ENCODE measurements at regions not wholly inside any gene's neighbourhood (a gene's known extent, or its start where the extent isn't known, plus 50 kb on each side); places are given as distances from the start of the nearest gene placed in this dataset.

GRCh38 chr6:113329942-113330635 lies 527.1 kb upstream of the MARCKS start:
- Histone ChIP-seq H3K27ac (no peak overlapping the region), H3K27me3 (ENCODE audit: insufficient read depth, low read depth, severe bottlenecking) (no peaks in the 10 kb centered on the region), H3K36me3 (no peaks in the 10 kb centered on the region), H3K4me3 (ENCODE audit: low read depth, low read length) (no peak overlapping the region), H3K9me3 (ENCODE audit: severe bottlenecking) (no peaks in the 10 kb centered on the region)
- TF ChIP-seq, protein P1, sequence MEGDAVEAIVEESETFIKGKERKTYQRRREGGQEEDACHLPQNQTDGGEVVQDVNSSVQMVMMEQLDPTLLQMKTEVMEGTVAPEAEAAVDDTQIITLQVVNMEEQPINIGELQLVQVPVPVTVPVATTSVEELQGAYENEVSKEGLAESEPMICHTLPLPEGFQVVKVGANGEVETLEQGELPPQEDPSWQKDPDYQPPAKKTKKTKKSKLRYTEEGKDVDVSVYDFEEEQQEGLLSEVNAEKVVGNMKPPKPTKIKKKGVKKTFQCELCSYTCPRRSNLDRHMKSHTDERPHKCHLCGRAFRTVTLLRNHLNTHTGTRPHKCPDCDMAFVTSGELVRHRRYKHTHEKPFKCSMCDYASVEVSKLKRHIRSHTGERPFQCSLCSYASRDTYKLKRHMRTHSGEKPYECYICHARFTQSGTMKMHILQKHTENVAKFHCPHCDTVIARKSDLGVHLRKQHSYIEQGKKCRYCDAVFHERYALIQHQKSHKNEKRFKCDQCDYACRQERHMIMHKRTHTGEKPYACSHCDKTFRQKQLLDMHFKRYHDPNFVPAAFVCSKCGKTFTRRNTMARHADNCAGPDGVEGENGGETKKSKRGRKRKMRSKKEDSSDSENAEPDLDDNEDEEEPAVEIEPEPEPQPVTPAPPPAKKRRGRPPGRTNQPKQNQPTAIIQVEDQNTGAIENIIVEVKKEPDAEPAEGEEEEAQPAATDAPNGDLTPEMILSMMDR (IDR thresholded peaks at IDR 0.05; ENCODE audit: low read depth, low read length): no peak
- DNase-seq: no peak

DNA sequence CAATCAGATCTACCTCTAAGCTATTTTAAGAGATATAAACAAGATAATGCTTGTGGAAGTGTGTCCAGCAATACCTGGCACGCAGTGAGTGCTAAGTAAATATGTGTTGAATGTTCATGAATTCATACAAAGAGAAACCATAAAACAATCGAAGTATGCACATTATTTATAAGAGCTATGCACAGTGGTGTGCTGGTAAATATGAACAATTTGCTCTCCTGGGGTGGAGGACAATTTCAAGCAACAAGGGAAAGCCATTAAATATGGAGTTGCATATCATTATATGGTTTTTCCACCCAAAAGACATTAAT lies 526.6 kb upstream of the MARCKS start:
- no peaks in the 10 kb centered on the region for H3K27me3 ChIP-seq (ENCODE audit: insufficient read depth, low read depth, severe bottlenecking)
- DNase-seq: no peak
- no peaks in the 10 kb centered on the region for H3K9me3 ChIP-seq (ENCODE audit: severe bottlenecking)
- no peaks in the 10 kb centered on the region for H3K36me3 ChIP-seq
- H3K27ac ChIP-seq: no peak overlapping the region
- TF ChIP-seq, protein P1 (IDR thresholded peaks at IDR 0.05; ENCODE audit: low read depth, low read length): no peak
- H3K4me3 ChIP-seq (ENCODE audit: low read depth, low read length): no peak overlapping the region

- DNase-seq: no peak
- Histone ChIP-seq H3K27me3 (ENCODE audit: insufficient read depth, low read depth, severe bottlenecking) (no peaks in the 10 kb centered on the region), H3K9me3 (ENCODE audit: severe bottlenecking) (no peaks in the 10 kb centered on the region), H3K36me3 (no peaks in the 10 kb centered on the region), H3K27ac (no peak overlapping the region), H3K4me3 (ENCODE audit: low read depth, low read length) (no peak overlapping the region)
- TF ChIP-seq, protein P1 (IDR thresholded peaks at IDR 0.05; ENCODE audit: low read depth, low read length): no peak
These were observed 526.1 kb upstream of the MARCKS start for GRCh38 chr6:113331021-113331420.

DNA sequence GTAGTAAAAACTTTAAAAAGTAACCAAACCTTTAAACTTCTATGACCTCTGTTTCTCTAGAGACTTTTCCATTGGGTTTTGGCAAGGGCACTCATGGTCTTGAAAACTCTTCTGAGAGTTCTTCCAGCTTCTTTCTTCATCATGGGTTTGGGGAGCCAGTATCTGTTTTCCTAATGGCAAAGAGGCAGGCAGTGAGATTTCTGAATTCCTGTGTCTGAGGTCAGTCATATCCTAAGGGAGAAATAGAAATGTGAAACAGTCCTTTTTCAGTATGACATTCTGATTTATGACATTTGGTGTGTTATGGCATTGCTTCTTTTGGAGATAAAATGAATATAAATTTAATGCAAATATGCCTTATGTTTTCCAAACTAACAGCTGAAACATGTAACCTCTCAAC lies 518.5 kb upstream of the MARCKS start:
- Histone ChIP-seq H3K4me3 (ENCODE audit: low read depth, low read length) (no peak overlapping the region), H3K27ac (no peak overlapping the region), H3K27me3 (ENCODE audit: insufficient read depth, low read depth, severe bottlenecking) (no peaks in the 10 kb centered on the region), H3K9me3 (ENCODE audit: severe bottlenecking) (no peaks in the 10 kb centered on the region), H3K36me3 (no peaks in the 10 kb centered on the region)
- no peak for DNase-seq
- TF ChIP-seq, protein P1 (IDR thresholded peaks at IDR 0.05; ENCODE audit: low read depth, low read length): no peak

GRCh38 chr6:113339209-113339608 lies 517.9 kb upstream of the MARCKS start:
- H3K27ac ChIP-seq: no peak overlapping the region
- no peak for DNase-seq
- no peaks in the 10 kb centered on the region for H3K27me3 ChIP-seq (ENCODE audit: insufficient read depth, low read depth, severe bottlenecking)
- TF ChIP-seq, protein P1 (IDR thresholded peaks at IDR 0.05; ENCODE audit: low read depth, low read length): no peak
- no peak overlapping the region for H3K4me3 ChIP-seq (ENCODE audit: low read depth, low read length)
- no peaks in the 10 kb centered on the region for H3K9me3 ChIP-seq (ENCODE audit: severe bottlenecking)
- no peaks in the 10 kb centered on the region for H3K36me3 ChIP-seq

DNA sequence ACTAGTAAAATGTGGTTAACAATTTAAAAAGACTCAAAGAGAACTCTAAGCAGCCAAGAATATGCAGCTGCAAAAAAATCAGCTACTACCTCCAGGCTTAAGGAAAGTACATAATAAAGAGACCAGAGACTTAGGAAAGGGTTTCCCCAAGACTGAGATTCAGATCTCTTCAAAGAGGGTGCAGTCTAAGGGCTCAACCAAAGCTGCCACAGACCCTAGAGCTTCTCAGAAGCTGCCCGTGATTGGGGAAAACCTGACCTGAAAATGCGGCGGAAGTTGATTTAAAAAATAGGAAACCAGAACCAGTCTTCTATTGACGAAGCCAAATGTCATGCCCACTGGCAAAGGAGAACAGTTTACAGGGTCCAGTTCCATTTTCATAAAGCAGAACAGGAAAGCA lies 516.8 kb upstream of the MARCKS start:
- Histone ChIP-seq H3K4me3 (ENCODE audit: low read depth, low read length) (no peak overlapping the region), H3K27me3 (ENCODE audit: insufficient read depth, low read depth, severe bottlenecking) (no peaks in the 10 kb centered on the region), H3K9me3 (ENCODE audit: severe bottlenecking) (no peaks in the 10 kb centered on the region), H3K36me3 (no peaks in the 10 kb centered on the region), H3K27ac (no peak overlapping the region)
- TF ChIP-seq, protein P1 (IDR thresholded peaks at IDR 0.05; ENCODE audit: low read depth, low read length): no peak
- no peak for DNase-seq

Data from WERI-Rb-1 (cell line).